Parathyroid adenoma (tissue), 2 donors: ENCODE measurements at regions not wholly inside any gene's neighbourhood (a gene's known extent, or its start where the extent isn't known, plus 50 kb on each side); places are given as distances from the start of the nearest gene placed in this dataset.

Source experiments
- H2AFZ ChIP-seq: fragments of 300-600 bp; sonication (generic); one replicate; pipeline ENCODE4 v1.7.0; 2017; ENCODE audit warnings: antibody characterized with exemption, mild to moderate bottlenecking
- H3K27ac ChIP-seq: fragments of 300-600 bp; sonication (generic); one replicate; pipeline ENCODE4 v1.7.0; 2017
- H3K27me3 ChIP-seq: fragments of 300-600 bp; sonication (generic); one replicate; pipeline ENCODE4 v1.7.0; 2017; ENCODE audit warnings: low read length; ENCODE audit not compliant: control insufficient read depth, insufficient read depth
- H3K36me3 ChIP-seq: fragments of 300-600 bp; sonication (generic); one replicate; pipeline ENCODE4 v1.7.0; 2017; ENCODE audit warnings: low read length; ENCODE audit not compliant: control insufficient read depth, insufficient read depth
- H3K4me1 ChIP-seq: fragments of 300-600 bp; sonication (generic); one replicate; pipeline ENCODE4 v1.7.0; 2017; ENCODE audit warnings: control low read depth
- H3K4me2 ChIP-seq: fragments of 300-600 bp; sonication (generic); one replicate; pipeline ENCODE4 v1.7.0; 2017; ENCODE audit warnings: low read length
- H3K4me3 ChIP-seq: fragments of 300-600 bp; sonication (generic); one replicate; pipeline ENCODE4 v1.7.0; 2017; ENCODE audit warnings: low read depth, low read length
- H3K79me2 ChIP-seq: fragments of 300-600 bp; sonication (generic); one replicate; pipeline ENCODE4 v1.7.0; 2017; ENCODE audit warnings: control low read depth
- H3K9ac ChIP-seq: fragments of 300-600 bp; sonication (generic); one replicate; pipeline ENCODE4 v1.7.0; 2017; ENCODE audit warnings: mild to moderate bottlenecking
- H3K9me3 ChIP-seq: fragments of 300-600 bp; sonication (generic); one replicate; pipeline ENCODE4 v1.7.0; 2017; ENCODE audit warnings: low read length; ENCODE audit not compliant: control insufficient read depth
- CTCF ChIP-seq: fragments of 300-600 bp; sonication (generic); IDR thresholded peaks from one replicate; pipeline ENCODE4 v1.7.0; 2017; ENCODE audit warnings: antibody characterized with exemption, mild to moderate bottlenecking
- donor health status: primary hyperparathyroidism.

GRCh38 chr11:80595011-80595410 is 1154.2 kb upstream of the TENM4 start:
- H2AFZ ChIP-seq: no peak overlapping the region
- H3K4me1 ChIP-seq: no peaks in the 10 kb centered on the region
- TF ChIP-seq CTCF: no peak
- no peak overlapping the region for H3K9ac ChIP-seq
- no peaks in the 10 kb centered on the region for H3K27me3 ChIP-seq
- no peak overlapping the region for H3K4me3 ChIP-seq
- no peaks in the 10 kb centered on the region for H3K79me2 ChIP-seq
- no peaks in the 10 kb centered on the region for H3K9me3 ChIP-seq
- no peak overlapping the region for H3K4me2 ChIP-seq
- H3K27ac ChIP-seq: no peak overlapping the region
- H3K36me3 ChIP-seq: no peaks in the 10 kb centered on the region

GRCh38 chr11:80593648-80594374 is 1153.0 kb upstream of the TENM4 start:
- Histone ChIP-seq H3K9ac (no peak overlapping the region), H3K27ac (no peak overlapping the region), H3K4me3 (no peak overlapping the region), H3K79me2 (no peaks in the 10 kb centered on the region), H3K36me3 (no peaks in the 10 kb centered on the region), H3K9me3 (no peaks in the 10 kb centered on the region), H3K27me3 (no peaks in the 10 kb centered on the region), H3K4me2 (no peak overlapping the region), H3K4me1 (no peaks in the 10 kb centered on the region), H2AFZ (no peak overlapping the region)
- TF ChIP-seq CTCF: no peak

- Histone ChIP-seq H3K4me3 (no peak overlapping the region), H3K36me3 (no peaks in the 10 kb centered on the region), H3K27me3 (no peaks in the 10 kb centered on the region), H3K79me2 (no peaks in the 10 kb centered on the region), H3K27ac (no peak overlapping the region), H3K4me2 (no peak overlapping the region), H3K4me1 (no peaks in the 10 kb centered on the region), H3K9ac (no peak overlapping the region), H3K9me3 (no peaks in the 10 kb centered on the region), H2AFZ (no peak overlapping the region)
- no peak for TF ChIP-seq CTCF
These were observed 1151.7 kb upstream of the TENM4 start for GRCh38 chr11:80592546-80592945.

- H3K27ac ChIP-seq: no peak overlapping the region
- no peaks in the 10 kb centered on the region for H3K4me1 ChIP-seq
- H3K79me2 ChIP-seq: no peaks in the 10 kb centered on the region
- H3K4me2 ChIP-seq: no peak overlapping the region
- no peaks in the 10 kb centered on the region for H3K9me3 ChIP-seq
- H2AFZ ChIP-seq: no peak overlapping the region
- TF ChIP-seq CTCF: no peak
- no peak overlapping the region for H3K4me3 ChIP-seq
- no peak overlapping the region for H3K9ac ChIP-seq
- no peaks in the 10 kb centered on the region for H3K27me3 ChIP-seq
- H3K36me3 ChIP-seq: no peaks in the 10 kb centered on the region
These were observed 1147.1 kb upstream of the TENM4 start for GRCh38 chr11:80587906-80588305.

- Histone ChIP-seq H3K27ac (no peak overlapping the region), H3K27me3 (no peaks in the 10 kb centered on the region), H3K79me2 (no peaks in the 10 kb centered on the region), H3K4me1 (no peaks in the 10 kb centered on the region), H2AFZ (no peak overlapping the region), H3K4me2 (no peak overlapping the region), H3K9me3 (no peaks in the 10 kb centered on the region), H3K9ac (no peak overlapping the region), H3K36me3 (no peaks in the 10 kb centered on the region), H3K4me3 (no peak overlapping the region)
- TF ChIP-seq CTCF: no peak
These were observed 1145.6 kb upstream of the TENM4 start for GRCh38 chr11:80586464-80586863.
